Fibroblast of mammary gland (primary cell): ENCODE measurements at regions not wholly inside any gene's neighbourhood (a gene's known extent, or its start where the extent isn't known, plus 50 kb on each side); places are given as distances from the start of the nearest gene placed in this dataset.

Experiments
- DNase-seq: peaks from one replicate; pipeline ENCODE4 v3.0.0-alpha.2; 2010; ENCODE audit warnings: low read depth
- H3K4me3 ChIP-seq: 2 replicates; pipeline ENCODE4 v1.5.1; 2011; ENCODE audit warnings: low read depth, mild to moderate bottlenecking, low read length, moderate library complexity; ENCODE audit not compliant: control insufficient read depth
- TF ChIP-seq, protein P1 (sequence below): conservative IDR thresholded peaks from 2 replicates; pipeline ENCODE4 v1.5.1; 2011; ENCODE audit warnings: low read depth, low read length, inconsistent platforms; ENCODE audit not compliant: control insufficient read depth, insufficient read depth

DNA sequence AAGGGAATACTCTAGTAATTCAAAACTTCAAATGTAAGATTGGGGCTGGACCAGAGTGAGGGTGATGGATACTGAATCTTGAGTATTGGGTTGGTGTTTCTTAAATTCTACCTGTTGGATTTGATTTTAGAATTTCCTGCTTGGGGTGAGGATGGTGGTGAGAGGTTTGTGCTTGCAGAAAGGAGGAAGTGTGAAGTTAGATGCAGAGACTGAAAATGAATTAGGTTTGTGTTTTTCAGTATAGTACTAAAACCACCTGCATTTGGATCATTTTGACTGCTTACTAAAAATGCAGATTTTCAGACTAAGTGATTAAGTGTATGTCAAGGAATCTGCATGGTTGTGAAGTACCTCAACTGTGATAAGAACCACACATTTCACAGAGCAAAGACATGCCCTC, 131.5 kb upstream of the CENPE start:
- TF ChIP-seq, protein P1, sequence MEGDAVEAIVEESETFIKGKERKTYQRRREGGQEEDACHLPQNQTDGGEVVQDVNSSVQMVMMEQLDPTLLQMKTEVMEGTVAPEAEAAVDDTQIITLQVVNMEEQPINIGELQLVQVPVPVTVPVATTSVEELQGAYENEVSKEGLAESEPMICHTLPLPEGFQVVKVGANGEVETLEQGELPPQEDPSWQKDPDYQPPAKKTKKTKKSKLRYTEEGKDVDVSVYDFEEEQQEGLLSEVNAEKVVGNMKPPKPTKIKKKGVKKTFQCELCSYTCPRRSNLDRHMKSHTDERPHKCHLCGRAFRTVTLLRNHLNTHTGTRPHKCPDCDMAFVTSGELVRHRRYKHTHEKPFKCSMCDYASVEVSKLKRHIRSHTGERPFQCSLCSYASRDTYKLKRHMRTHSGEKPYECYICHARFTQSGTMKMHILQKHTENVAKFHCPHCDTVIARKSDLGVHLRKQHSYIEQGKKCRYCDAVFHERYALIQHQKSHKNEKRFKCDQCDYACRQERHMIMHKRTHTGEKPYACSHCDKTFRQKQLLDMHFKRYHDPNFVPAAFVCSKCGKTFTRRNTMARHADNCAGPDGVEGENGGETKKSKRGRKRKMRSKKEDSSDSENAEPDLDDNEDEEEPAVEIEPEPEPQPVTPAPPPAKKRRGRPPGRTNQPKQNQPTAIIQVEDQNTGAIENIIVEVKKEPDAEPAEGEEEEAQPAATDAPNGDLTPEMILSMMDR: no peak
- H3K4me3 ChIP-seq: no peak overlapping the region
- no peak for DNase-seq

DNA sequence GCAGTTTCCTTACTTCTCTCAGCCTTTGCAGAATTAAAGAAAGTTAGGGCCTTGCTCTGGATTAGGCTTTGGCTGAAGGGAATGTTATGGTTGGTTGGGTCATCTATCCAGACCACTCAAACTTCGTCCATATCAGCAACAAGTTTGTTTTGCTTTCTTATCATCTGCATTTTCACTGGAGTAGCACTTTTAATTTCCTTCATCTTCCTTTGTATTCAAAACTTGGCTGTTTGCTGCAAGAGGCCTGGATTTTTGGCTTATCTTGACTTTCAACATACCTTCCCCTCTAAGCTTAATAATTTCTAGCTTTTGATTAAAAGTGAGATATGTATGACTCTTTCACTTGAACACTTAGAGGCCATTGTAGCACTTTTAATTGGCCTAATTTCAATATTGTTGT, 126.7 kb upstream of the CENPE start:
- no peak for DNase-seq
- TF ChIP-seq, protein P1: no peak
- H3K4me3 ChIP-seq: no peak overlapping the region

DNA sequence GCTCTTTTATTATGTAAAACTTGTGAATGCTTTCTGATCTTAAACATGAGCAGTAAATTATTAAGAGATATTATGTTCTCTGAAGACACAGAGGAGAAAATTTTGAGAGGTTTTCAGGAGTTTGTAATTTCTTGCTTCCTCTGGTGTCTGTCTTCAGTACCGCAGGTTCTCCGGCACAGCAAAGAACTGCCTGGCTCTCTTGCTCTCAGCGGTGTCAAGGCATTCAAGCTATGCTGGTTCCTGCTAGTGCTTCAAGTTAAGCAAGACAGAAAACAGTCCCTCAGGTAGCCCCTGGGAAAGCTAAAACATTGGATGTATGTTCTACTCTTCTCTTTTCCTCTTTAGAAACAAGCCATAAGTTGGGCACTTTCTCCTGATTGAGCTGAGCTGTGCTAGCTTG, 120.2 kb upstream of the CENPE start:
- no peak for DNase-seq
- TF ChIP-seq, protein P1: no peak
- no peak overlapping the region for H3K4me3 ChIP-seq

DNA sequence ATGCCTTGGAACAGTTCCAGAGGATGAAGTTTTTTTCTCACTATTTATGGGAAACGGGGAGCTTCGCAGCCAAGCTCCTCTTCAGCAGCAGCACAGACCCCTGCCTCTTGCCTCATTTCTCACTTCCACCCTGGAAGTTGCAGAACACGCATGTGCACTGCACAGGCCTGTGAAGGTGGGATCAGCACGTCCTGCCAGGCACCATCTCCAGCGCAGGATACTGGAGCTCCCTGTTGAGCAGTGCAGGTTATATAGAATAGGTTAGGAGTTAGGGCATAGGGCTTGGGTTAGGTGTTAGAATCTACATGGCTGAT, 110.1 kb upstream of the CENPE start:
- DNase-seq: no peak
- no peak overlapping the region for H3K4me3 ChIP-seq
- TF ChIP-seq, protein P1: no peak

DNA sequence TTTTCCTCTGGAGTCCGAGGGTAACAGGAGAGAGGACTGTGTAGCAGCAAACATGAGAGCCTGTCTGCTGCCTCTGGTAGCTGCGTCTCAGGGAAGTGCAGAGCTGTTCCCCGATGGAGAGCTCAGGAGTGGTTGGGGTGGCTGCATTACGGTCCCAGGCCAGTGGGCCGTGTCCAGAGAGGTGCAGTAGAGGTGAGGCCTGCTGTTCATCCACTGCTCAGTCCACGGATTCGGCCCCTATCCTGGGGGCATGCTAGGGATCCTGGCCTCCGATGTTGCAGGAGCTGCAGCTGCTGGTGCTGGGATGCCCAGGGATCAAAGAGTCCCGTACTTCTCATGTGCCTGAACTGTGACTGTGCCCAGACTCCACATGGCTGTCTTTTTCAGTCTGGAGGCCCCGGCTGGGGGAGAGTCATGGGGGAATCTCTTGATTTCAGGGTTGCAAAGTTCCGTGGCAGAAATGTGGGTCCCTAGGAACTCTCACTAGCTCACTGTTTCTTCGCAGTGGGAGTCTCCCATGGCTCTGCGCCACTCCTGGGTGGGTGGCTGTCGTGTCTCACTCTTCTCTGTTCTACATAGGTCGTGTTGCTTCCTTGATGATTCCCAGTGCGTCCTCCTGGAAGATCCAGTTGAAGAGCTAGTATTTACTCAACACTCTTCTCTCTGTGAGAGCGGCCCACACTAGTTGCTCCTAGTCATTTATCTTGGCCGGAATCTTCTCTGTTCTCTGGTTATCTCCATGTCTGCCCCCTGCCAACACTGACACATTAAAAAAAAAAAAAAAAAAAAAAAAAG, 109.5 kb upstream of the CENPE start:
- DNase-seq: no peak
- TF ChIP-seq, protein P1: no peak
- H3K4me3 ChIP-seq: no peak overlapping the region

DNA sequence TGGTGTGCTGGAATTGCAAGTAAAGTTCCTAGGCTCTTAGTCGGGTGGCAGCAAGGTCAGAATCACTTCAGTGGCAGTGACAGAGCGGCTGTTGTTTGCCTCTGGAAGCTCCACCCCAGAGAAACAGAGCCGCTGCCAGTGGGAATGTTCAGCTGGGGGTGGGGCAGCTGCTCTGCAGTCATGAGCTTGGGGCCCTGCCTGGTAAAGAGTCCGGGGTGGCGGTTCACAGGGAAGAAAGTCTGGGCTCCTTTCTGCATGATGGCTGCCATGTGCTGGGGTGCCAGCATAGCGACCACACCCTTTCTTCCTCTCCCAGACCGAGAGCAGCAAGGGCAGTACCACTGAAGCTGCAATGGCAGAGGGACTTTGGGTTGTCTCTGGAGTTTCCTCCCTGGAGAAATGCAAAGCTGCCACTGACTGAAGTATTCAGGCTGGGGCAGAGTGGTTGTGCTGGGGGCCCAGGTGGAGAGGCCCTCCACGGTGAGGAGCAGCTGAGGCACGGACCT, 108.8 kb upstream of the CENPE start:
- TF ChIP-seq, protein P1: no peak
- H3K4me3 ChIP-seq: no peak overlapping the region
- DNase-seq: no peak

DNA sequence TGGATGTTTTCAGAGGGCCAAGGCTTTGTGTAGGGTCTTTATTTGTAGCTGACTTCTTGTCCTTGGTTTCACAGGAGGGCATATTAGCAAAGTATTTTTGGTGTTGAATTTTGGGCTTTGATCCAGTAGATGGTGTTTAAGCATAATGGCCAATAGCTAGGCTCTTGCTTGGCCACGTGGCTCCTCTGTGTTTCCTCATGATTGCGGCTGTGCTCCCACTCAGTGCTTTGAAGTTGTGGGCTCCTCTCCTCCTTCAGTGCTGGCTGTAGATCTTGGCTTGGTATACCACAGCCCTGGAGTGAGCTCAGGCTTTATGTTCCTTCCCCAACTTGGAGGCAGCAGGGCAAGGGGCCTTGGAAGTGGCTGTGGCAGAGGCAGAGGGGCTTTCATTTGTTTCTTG, 107.2 kb upstream of the CENPE start:
- no peak overlapping the region for H3K4me3 ChIP-seq
- DNase-seq: no peak
- TF ChIP-seq, protein P1: no peak
